Upper lobe of left lung (tissue), 4 donors: ENCODE measurements at regions not wholly inside any gene's neighbourhood (a gene's known extent, or its start where the extent isn't known, plus 50 kb on each side); places are given as distances from the start of the nearest gene placed in this dataset.

Source experiments
- CTCF ChIP-seq, 6 experiments: fragments of 450-650 bp in 4 of 6; fragments of 200-600 bp in 2 of 6; sonication (generic) in 2 of 6; IDR thresholded peaks; one replicate each; pipeline ENCODE4 v1.5.1; 2016 to 2019; ENCODE audit warnings: antibody characterized with exemption in 6 of 6
- POLR2A ChIP-seq, 4 donors: fragments of 450-650 bp; IDR thresholded peaks; one replicate each; pipeline ENCODE4 v1.5.1; 2016 to 2017; ENCODE audit warnings: antibody characterized with exemption in 4 of 4, mild to moderate bottlenecking in 2 of 4
- POLR2AphosphoS5 ChIP-seq, 2 donors: sonication (generic); formaldehyde crosslinking; IDR thresholded peaks; one replicate each; pipeline ENCODE4 v1.5.1; 2017; ENCODE audit warnings: antibody characterized with exemption in 2 of 2

- no peak for TF ChIP-seq POLR2AphosphoS5 (IDR thresholded peaks at IDR 0.05)
- no peak for TF ChIP-seq CTCF (IDR thresholded peaks at IDR 0.05)
- TF ChIP-seq POLR2A (IDR thresholded peaks at IDR 0.05) = no peak
Measured at GRCh38 chr3:34256021-34256420, 457.6 kb downstream of the PDCD6IP start.
